IMR-90 (cell line): ENCODE measurements at regions not wholly inside any gene's neighbourhood (a gene's known extent, or its start where the extent isn't known, plus 50 kb on each side); places are given as distances from the start of the nearest gene placed in this dataset.

Experiments used
- ATAC-seq: fragments of 200-7000 bp; cut with Tn5 transposase; 2 replicates; pipeline ENCODE4 v1.9.1; 2020; ENCODE audit warnings: low read depth, mild to moderate bottlenecking, moderate library complexity
- BruUV-seq: library from RNA; stranded (reverse); fragments of 400-500 nt; replicated peaks from 2 replicates; lab custom pipeline; 2021; lab: Mats Ljungman, UMichigan
- CTCF ChIA-PET: fragments of 300-600 bp; formaldehyde crosslinking; extraction: SDS; loops from one replicate; lab custom pipeline; 2021; ENCODE audit warnings: antibody characterized with exemption; lab: Yijun Ruan, JAX
- POLR2A ChIA-PET: fragments of 300-600 bp; sonication (Branson Sonifier 250); formaldehyde crosslinking; loops from one replicate; lab custom pipeline; 2022; ENCODE audit warnings: antibody characterized with exemption; ENCODE audit not compliant: unreplicated experiment; lab: Charles Lee
- DNase-seq: peaks from one replicate; pipeline ENCODE4 v3.0.0; 2013
- H2AFZ ChIP-seq: replicated peaks from 2 replicates; pipeline ENCODE3; 2013; ENCODE audit warnings: low read length, mild to moderate bottlenecking; ENCODE audit not compliant: poor library complexity
- H2AK5ac ChIP-seq: 2 replicates; pipeline ENCODE4 v1.6.1; 2013; ENCODE audit warnings: low read depth, low read length, inconsistent platforms
- H2AK9ac ChIP-seq: replicated peaks from 2 replicates; pipeline ENCODE3; 2013; ENCODE audit warnings: mild to moderate bottlenecking, low read depth, low read length, moderate library complexity; ENCODE audit not compliant: poor library complexity
- H2BK120ac ChIP-seq: 2 replicates; pipeline ENCODE4 v1.6.1; 2013; ENCODE audit warnings: low read depth, low read length, inconsistent platforms
- H2BK15ac ChIP-seq: 3 replicates; pipeline ENCODE4 v1.6.1; 2013; ENCODE audit warnings: low read depth, low read length, inconsistent platforms
- H2BK20ac ChIP-seq: 2 replicates; pipeline ENCODE4 v1.6.1; 2013; ENCODE audit warnings: low read depth, mild to moderate bottlenecking, inconsistent platforms, low read length, moderate library complexity
- H2BK5ac ChIP-seq: 2 replicates; pipeline ENCODE4 v1.6.1; 2013; ENCODE audit warnings: mild to moderate bottlenecking, low read depth, low read length, inconsistent platforms; ENCODE audit not compliant: poor library complexity, severe bottlenecking
- H3K14ac ChIP-seq: replicated peaks from 2 replicates; pipeline ENCODE4 v1.6.1; 2013; ENCODE audit warnings: low read depth, low read length, inconsistent platforms
- H3K18ac ChIP-seq: 2 replicates; pipeline ENCODE4 v1.6.1; 2013; ENCODE audit warnings: low read depth, low read length, control low read depth
- H3K23ac ChIP-seq: 2 replicates; pipeline ENCODE4 v1.6.1; 2013; ENCODE audit warnings: low read depth, low read length, inconsistent platforms
- H3K27ac ChIP-seq: 2 replicates; pipeline ENCODE4 v1.5.1; 2013; ENCODE audit warnings: mild to moderate bottlenecking, control low read depth, low read length; ENCODE audit not compliant: insufficient read depth
- H3K27me3 ChIP-seq: 2 replicates; pipeline ENCODE4 v1.6.1; 2013; ENCODE audit warnings: low read length; ENCODE audit not compliant: control insufficient read depth, insufficient read depth
- H3K36me3 ChIP-seq: 2 replicates; pipeline ENCODE4 v1.6.1; 2013; ENCODE audit warnings: low read length, mixed read lengths; ENCODE audit not compliant: control insufficient read depth, insufficient read depth
- H3K4ac ChIP-seq: 2 replicates; pipeline ENCODE4 v1.6.1; 2013; ENCODE audit warnings: low read depth, low read length, inconsistent platforms
- H3K4me1 ChIP-seq: 2 replicates; pipeline ENCODE4 v1.6.1; 2013; ENCODE audit warnings: low read length, mixed read lengths; ENCODE audit not compliant: control insufficient read depth, insufficient read depth
- H3K4me2 ChIP-seq: 2 replicates; pipeline ENCODE4 v1.6.1; 2013; ENCODE audit warnings: low read depth, mild to moderate bottlenecking, control low read depth, low read length, moderate library complexity
- H3K4me3 ChIP-seq: 2 replicates; pipeline ENCODE4 v1.5.1; 2013; ENCODE audit warnings: low read depth, mild to moderate bottlenecking, control low read depth, low read length, moderate library complexity; ENCODE audit not compliant: insufficient read depth
- H3K56ac ChIP-seq: 2 replicates; pipeline ENCODE4 v1.6.1; 2013; ENCODE audit warnings: low read length, inconsistent platforms; ENCODE audit not compliant: insufficient read depth; ENCODE audit errors: extremely low read depth
- H3K79me1 ChIP-seq, 2 experiments: 2 replicates each; pipeline ENCODE4 v1.6.1; 2013; ENCODE audit warnings: low read length in 2 of 2, inconsistent platforms in 1 of 2, low read depth in 1 of 2
- H3K9ac ChIP-seq: 2 replicates; pipeline ENCODE4 v1.6.1; 2013; ENCODE audit warnings: low read depth, low read length, control low read depth
- H3K9me1 ChIP-seq: 2 replicates; pipeline ENCODE4 v1.6.1; 2013; ENCODE audit warnings: low read length, inconsistent platforms; ENCODE audit not compliant: insufficient read depth
- H3K9me3 ChIP-seq: 2 replicates; pipeline ENCODE4 v1.6.1; 2013; ENCODE audit warnings: low read length; ENCODE audit not compliant: control insufficient read depth, insufficient read depth
- H4K20me1 ChIP-seq: 2 replicates; pipeline ENCODE4 v1.6.1; 2013; ENCODE audit warnings: low read length, inconsistent platforms; ENCODE audit not compliant: insufficient read depth
- H4K5ac ChIP-seq: 2 replicates; pipeline ENCODE4 v1.6.1; 2013; ENCODE audit warnings: mild to moderate bottlenecking, low read depth, low read length, control low read depth
- H4K8ac ChIP-seq, 2 experiments: 2 replicates each; pipeline ENCODE4 v1.6.1; 2013; ENCODE audit warnings: low read depth in 2 of 2, low read length in 2 of 2, control low read depth in 1 of 2, inconsistent platforms in 1 of 2
- H4K91ac ChIP-seq: 2 replicates; pipeline ENCODE4 v1.6.1; 2013; ENCODE audit warnings: low read depth, low read length, inconsistent platforms; ENCODE audit not compliant: insufficient read depth
- BHLHE40 ChIP-seq: fragments of 150-350 bp; IDR thresholded peaks from 2 replicates; pipeline ENCODE4 v1.6.1; 2016; ENCODE audit warnings: mild to moderate bottlenecking, low read depth, low read length
- CTCF ChIP-seq: conservative IDR thresholded peaks from 2 replicates; pipeline ENCODE4 v1.5.1; 2012; ENCODE audit warnings: mild to moderate bottlenecking, low read depth, low read length, improper control_type of control experiment
- ELK1 ChIP-seq: fragments of 150-350 bp; IDR thresholded peaks from 2 replicates; pipeline ENCODE4 v1.6.1; 2016; ENCODE audit warnings: low read depth, mild to moderate bottlenecking, low read length, moderate library complexity, borderline replicate concordance
- FOS ChIP-seq: fragments of 150-350 bp; IDR thresholded peaks from 2 replicates; pipeline ENCODE4 v1.6.1; 2016; ENCODE audit warnings: low read depth, low read length
- MAFK ChIP-seq: IDR thresholded peaks from 2 replicates; pipeline ENCODE4 v1.6.1; 2012; ENCODE audit warnings: low read depth, low read length, improper control_type of control experiment
- MXI1 ChIP-seq: IDR thresholded peaks from 2 replicates; pipeline ENCODE4 v1.6.1; 2012; ENCODE audit warnings: low read depth, mild to moderate bottlenecking, low read length, moderate library complexity, borderline replicate concordance
- NFE2L2 ChIP-seq: fragments of 150-350 bp; IDR thresholded peaks from 2 replicates; pipeline ENCODE4 v1.6.1; 2016; ENCODE audit warnings: low read depth, mild to moderate bottlenecking, low read length
- POLR2A ChIP-seq: IDR thresholded peaks from 2 replicates; pipeline ENCODE4 v1.6.1; 2012; ENCODE audit warnings: mild to moderate bottlenecking, low read depth, low read length
- RAD21 ChIP-seq: IDR thresholded peaks from 2 replicates; pipeline ENCODE4 v1.6.1; 2012; ENCODE audit warnings: low read length, improper control_type of control experiment
- RCOR1 ChIP-seq: IDR thresholded peaks from 2 replicates; pipeline ENCODE4 v1.6.1; 2012; ENCODE audit warnings: mild to moderate bottlenecking, low read length, improper control_type of control experiment; ENCODE audit not compliant: insufficient replicate concordance
- RFX5 ChIP-seq: IDR thresholded peaks from 2 replicates; pipeline ENCODE4 v1.8.0; 2012; ENCODE audit warnings: low read depth, mild to moderate bottlenecking, low read length, moderate library complexity
- SMC3 ChIP-seq: fragments of 150-350 bp; IDR thresholded peaks from 2 replicates; pipeline ENCODE4 v1.6.1; 2016; ENCODE audit warnings: low read depth, mild to moderate bottlenecking, antibody characterized with exemption, low read length, moderate library complexity
- USF2 ChIP-seq: fragments of 150-350 bp; IDR thresholded peaks from 2 replicates; pipeline ENCODE4 v1.6.1; 2017; ENCODE audit warnings: mild to moderate bottlenecking, antibody characterized with exemption, low read length, low read depth
- WGBS, 2 experiments: methylation state at CpG; one replicate each; pipeline versions ENCODE4 v1.1.5 to v1.1.7; 2013; ENCODE audit warnings: missing lambda C conversion rate in 2 of 2; ENCODE audit not compliant: insufficient read length in 1 of 2; ENCODE audit errors: extremely low coverage in 2 of 2; 5-methylcytosine and 5-hydroxymethylcytosine counted together
- dilution Hi-C: fragments of 300-500 bp; cut with HindIII; formaldehyde crosslinking; loops from one replicate; pipeline ENCODE4 v1.14.3; 2018; ENCODE audit warnings: low sequenced_read_pairs; ENCODE audit not compliant: unreplicated experiment
- in situ Hi-C: fragments of 300-500 bp; cut with MboI; formaldehyde crosslinking; loops from 3 replicates; pipeline ENCODE4 v1.14.3; 2019; ENCODE audit warnings: low sequenced_read_pairs, inconsistent platforms, mixed read lengths
- intact Hi-C: fragments of 100-400 bp; cut with micrococcal nuclease; formaldehyde crosslinking; loops from 2 replicates; pipeline ENCODE4 v1.10.0; 2022

GRCh38 chr15:57893040-57893439 is 172.5 kb downstream of the ALDH1A2 start:
- CTCF ChIA-PET = no interaction called here
- dilution Hi-C loops = no loop called here

More at GRCh38 chr15:57893040-57893439, 172.5 kb downstream of the ALDH1A2 start:
- in situ Hi-C loops (no loop called here), intact Hi-C loops (no loop called here)
- Histone ChIP-seq H3K56ac (no peak overlapping the region), H3K4me1 (no peaks in the 10 kb centered on the region), H3K9me3 (no peaks in the 10 kb centered on the region), H2BK20ac (no peak overlapping the region), H2BK5ac (no peak overlapping the region), H4K20me1 (no peaks in the 10 kb centered on the region), H3K9ac (no peak overlapping the region), H3K27me3 (no peaks in the 10 kb centered on the region), H2AFZ (no peak overlapping the region), H3K23ac (no peak overlapping the region), H3K18ac (no peak overlapping the region), H3K14ac (no peak overlapping the region), H3K79me1 (no peaks in the 10 kb centered on the region), H3K4me3 (no peak overlapping the region), H3K36me3 (no peaks in the 10 kb centered on the region), H4K8ac (no peak overlapping the region), H3K4me2 (no peak overlapping the region), H2BK120ac (no peak overlapping the region), H3K27ac (no peak overlapping the region), H2AK5ac (no peak overlapping the region), H3K9me1 (no peaks in the 10 kb centered on the region), H2AK9ac (no peak overlapping the region), H2BK15ac (no peak overlapping the region), H4K91ac (no peak overlapping the region), H3K4ac (no peak overlapping the region), H4K5ac (no peak overlapping the region)
- WGBS, 2 experiments = 33% methylated on average over 1 of the region's 5 CpGs; no CpG with 5 or more reads in 1 of the 2 experiments
- no TSS peak for BruUV-seq
- TF ChIP-seq MXI1 (no peak), BHLHE40 (no peak), FOS (no peak), ELK1 (no peak), NFE2L2 (no peak), RFX5 (no peak), RCOR1 (no peak), POLR2A (no peak), MAFK (no peak), USF2 (no peak), RAD21 (no peak), CTCF (no peak), SMC3 (no peak)
- ATAC-seq = no peak
- no peak for DNase-seq
- POLR2A ChIA-PET = no interaction called here
